GM12878 (cell line): ENCODE measurements at regions not wholly inside any gene's neighbourhood (a gene's known extent, or its start where the extent isn't known, plus 50 kb on each side); places are given as distances from the start of the nearest gene placed in this dataset.

ENCODE experiments used
- EGR1 ChIP-seq, 2 experiments: IDR thresholded peaks; 1 replicate in 1 of 2; 2 replicates in 1 of 2; pipeline ENCODE4 v1.6.1; 2011 to 2012; ENCODE audit warnings: low read depth in 2 of 2, low read length in 2 of 2, borderline replicate concordance in 1 of 2, mild to moderate bottlenecking in 1 of 2, moderate library complexity in 1 of 2
- FOXK2 ChIP-seq: fragments of 450-650 bp; IDR thresholded peaks from 2 replicates; pipeline ENCODE4 v1.6.1; 2017; ENCODE audit warnings: mild to moderate bottlenecking, moderate library complexity
- GABPA ChIP-seq: IDR thresholded peaks from 2 replicates; pipeline ENCODE4 v1.6.1; 2014; ENCODE audit warnings: antibody characterized with exemption, low read depth, mild to moderate bottlenecking, inconsistent platforms
- GATAD2B ChIP-seq: fragments of 450-650 bp; conservative IDR thresholded peaks from 2 replicates; pipeline ENCODE4 v1.6.1; 2017; ENCODE audit warnings: low read depth, mild to moderate bottlenecking, moderate library complexity
- HCFC1 ChIP-seq: fragments of 150-350 bp; IDR thresholded peaks from 2 replicates; pipeline ENCODE4 v1.6.1; 2014; ENCODE audit warnings: low read length
- HDAC6 ChIP-seq: fragments of 200-600 bp; sonication (generic); IDR thresholded peaks from one replicate; pipeline ENCODE4 v1.8.0; 2017; ENCODE audit warnings: antibody characterized with exemption; ENCODE audit not compliant: unreplicated experiment
- KDM1A ChIP-seq: fragments of 200-600 bp; sonication (generic); IDR thresholded peaks from 2 replicates; pipeline ENCODE4 v1.6.1; 2016; ENCODE audit warnings: borderline replicate concordance
- MTA3 ChIP-seq: IDR thresholded peaks from 2 replicates; pipeline ENCODE4 v1.6.1; 2012; ENCODE audit warnings: low read length, inconsistent platforms, borderline replicate concordance
- PML ChIP-seq: IDR thresholded peaks from 2 replicates; pipeline ENCODE4 v1.6.1; 2012; ENCODE audit warnings: low read length, inconsistent platforms
- POLR2A ChIP-seq: IDR thresholded peaks from 2 replicates; pipeline ENCODE4 v1.6.1; 2011; ENCODE audit warnings: low read depth, mild to moderate bottlenecking, low read length
- RAD21 ChIP-seq: IDR thresholded peaks from 2 replicates; pipeline ENCODE4 v1.6.1; 2011; ENCODE audit warnings: mild to moderate bottlenecking, low read depth, low read length, moderate library complexity; ENCODE audit not compliant: insufficient read depth
- RCOR1 ChIP-seq: conservative IDR thresholded peaks from 2 replicates; pipeline ENCODE4 v1.6.1; 2012; ENCODE audit warnings: low read depth, low read length, improper control_type of control experiment
- ZSCAN29 ChIP-seq: fragments of 450-650 bp; IDR thresholded peaks from 2 replicates; pipeline ENCODE4 v1.6.1; 2017; ENCODE audit warnings: mild to moderate bottlenecking, moderate library complexity
- TF ChIP-seq, protein P1 (sequence below), 3 experiments: IDR thresholded peaks in 2 of 3; conservative IDR thresholded peaks in 1 of 3; 2 replicates each; pipeline ENCODE4 v1.5.1; 2011; ENCODE audit warnings: low read depth in 3 of 3, low read length in 3 of 3, mild to moderate bottlenecking in 3 of 3, control low read depth in 2 of 3, moderate library complexity in 2 of 3, inconsistent platforms in 1 of 3, mixed read lengths in 1 of 3; ENCODE audit not compliant: control insufficient read depth in 2 of 3, insufficient read depth in 1 of 3; ENCODE audit errors: extremely low read depth in 1 of 3

GRCh38 chr15:62887113-62887570 lies 155.4 kb upstream of the TPM1 start:
- TF ChIP-seq RCOR1 = no peak
- no peak for TF ChIP-seq HDAC6
- TF ChIP-seq, protein P1, sequence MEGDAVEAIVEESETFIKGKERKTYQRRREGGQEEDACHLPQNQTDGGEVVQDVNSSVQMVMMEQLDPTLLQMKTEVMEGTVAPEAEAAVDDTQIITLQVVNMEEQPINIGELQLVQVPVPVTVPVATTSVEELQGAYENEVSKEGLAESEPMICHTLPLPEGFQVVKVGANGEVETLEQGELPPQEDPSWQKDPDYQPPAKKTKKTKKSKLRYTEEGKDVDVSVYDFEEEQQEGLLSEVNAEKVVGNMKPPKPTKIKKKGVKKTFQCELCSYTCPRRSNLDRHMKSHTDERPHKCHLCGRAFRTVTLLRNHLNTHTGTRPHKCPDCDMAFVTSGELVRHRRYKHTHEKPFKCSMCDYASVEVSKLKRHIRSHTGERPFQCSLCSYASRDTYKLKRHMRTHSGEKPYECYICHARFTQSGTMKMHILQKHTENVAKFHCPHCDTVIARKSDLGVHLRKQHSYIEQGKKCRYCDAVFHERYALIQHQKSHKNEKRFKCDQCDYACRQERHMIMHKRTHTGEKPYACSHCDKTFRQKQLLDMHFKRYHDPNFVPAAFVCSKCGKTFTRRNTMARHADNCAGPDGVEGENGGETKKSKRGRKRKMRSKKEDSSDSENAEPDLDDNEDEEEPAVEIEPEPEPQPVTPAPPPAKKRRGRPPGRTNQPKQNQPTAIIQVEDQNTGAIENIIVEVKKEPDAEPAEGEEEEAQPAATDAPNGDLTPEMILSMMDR (IDR thresholded peaks at IDR 0.05 in 2 of 3, conservative IDR thresholded peaks at IDR 0.05 in 1 of 3; ENCODE audit: control insufficient read depth in 2 of 3, extremely low read depth in 1 of 3, insufficient read depth in 1 of 3, low read depth in 3 of 3, low read length in 3 of 3) = no peak
- TF ChIP-seq GATAD2B = no peak
- no peak for TF ChIP-seq MTA3
- TF ChIP-seq HCFC1 = no peak
- TF ChIP-seq PML = no peak
- TF ChIP-seq POLR2A = no peak
- no peak for TF ChIP-seq ZSCAN29
- TF ChIP-seq GABPA = no peak
- TF ChIP-seq KDM1A = no peak
- TF ChIP-seq FOXK2 = no peak
- no peak for TF ChIP-seq RAD21
- TF ChIP-seq EGR1 (IDR thresholded peaks at IDR 0.05; ENCODE audit: borderline replicate concordance in 1 of 2, low read depth in 2 of 2, low read length in 2 of 2) = no peak
